ENCODE measurements at regions not wholly inside any gene's neighbourhood (a gene's known extent, or its start where the extent isn't known, plus 50 kb on each side); places are given as distances from the start of the nearest gene placed in this dataset.

DNA sequence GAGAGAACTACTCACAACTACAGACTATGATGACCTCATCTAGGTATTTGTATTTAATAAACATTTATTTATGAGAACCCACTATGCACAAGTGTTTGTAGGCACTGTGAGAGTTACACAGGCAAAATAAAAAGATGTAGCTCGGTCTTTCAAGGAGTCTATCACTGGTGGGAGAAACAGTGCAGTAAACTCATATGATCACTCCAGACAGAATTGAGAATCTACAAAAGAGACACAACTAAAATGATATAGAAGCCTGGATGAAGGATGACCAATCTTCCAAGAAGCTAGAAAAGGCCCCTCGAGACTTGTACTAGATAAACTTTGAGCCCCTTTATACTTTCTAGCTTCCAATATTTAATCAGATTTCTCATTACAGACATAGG, 70.2 kb upstream of the ZBTB20 start:
- intact Hi-C loops (cut with DNase I; ENCODE audit: low total_unique reads): loop anchor here (5.0 kb wide), 1 partner anchor 475 kb away; no protein-coding TSS in a partner anchor
- Histone ChIP-seq H3K4me1 (peaks cover 3 to 25% (median 17%) of the 10 kb centered on the region in 6 donors), H3K4me3 (no peak overlapping the region), H3K27ac (no peak overlapping the region), H3K27me3 (replicated peaks in 1 of 7) (no peaks in the 10 kb centered on the region), H3K9me3 (no peaks in the 10 kb centered on the region), H3K36me3 (no peaks in the 10 kb centered on the region)
- no peak for DNase-seq
- 13 to 24% (median 20%) methylated on average over 2 of the region's 2 CpGs for WGBS, 5 donors
- TF ChIP-seq POLR2A (IDR thresholded peaks at IDR 0.05): no peak
- TF ChIP-seq POLR2AphosphoS5 (IDR thresholded peaks at IDR 0.05): no peak
- TF ChIP-seq, protein P1, sequence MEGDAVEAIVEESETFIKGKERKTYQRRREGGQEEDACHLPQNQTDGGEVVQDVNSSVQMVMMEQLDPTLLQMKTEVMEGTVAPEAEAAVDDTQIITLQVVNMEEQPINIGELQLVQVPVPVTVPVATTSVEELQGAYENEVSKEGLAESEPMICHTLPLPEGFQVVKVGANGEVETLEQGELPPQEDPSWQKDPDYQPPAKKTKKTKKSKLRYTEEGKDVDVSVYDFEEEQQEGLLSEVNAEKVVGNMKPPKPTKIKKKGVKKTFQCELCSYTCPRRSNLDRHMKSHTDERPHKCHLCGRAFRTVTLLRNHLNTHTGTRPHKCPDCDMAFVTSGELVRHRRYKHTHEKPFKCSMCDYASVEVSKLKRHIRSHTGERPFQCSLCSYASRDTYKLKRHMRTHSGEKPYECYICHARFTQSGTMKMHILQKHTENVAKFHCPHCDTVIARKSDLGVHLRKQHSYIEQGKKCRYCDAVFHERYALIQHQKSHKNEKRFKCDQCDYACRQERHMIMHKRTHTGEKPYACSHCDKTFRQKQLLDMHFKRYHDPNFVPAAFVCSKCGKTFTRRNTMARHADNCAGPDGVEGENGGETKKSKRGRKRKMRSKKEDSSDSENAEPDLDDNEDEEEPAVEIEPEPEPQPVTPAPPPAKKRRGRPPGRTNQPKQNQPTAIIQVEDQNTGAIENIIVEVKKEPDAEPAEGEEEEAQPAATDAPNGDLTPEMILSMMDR (IDR thresholded peaks at IDR 0.05 in 8 of 11, conservative IDR thresholded peaks at IDR 0.05 in 3 of 11): no peak

DNA sequence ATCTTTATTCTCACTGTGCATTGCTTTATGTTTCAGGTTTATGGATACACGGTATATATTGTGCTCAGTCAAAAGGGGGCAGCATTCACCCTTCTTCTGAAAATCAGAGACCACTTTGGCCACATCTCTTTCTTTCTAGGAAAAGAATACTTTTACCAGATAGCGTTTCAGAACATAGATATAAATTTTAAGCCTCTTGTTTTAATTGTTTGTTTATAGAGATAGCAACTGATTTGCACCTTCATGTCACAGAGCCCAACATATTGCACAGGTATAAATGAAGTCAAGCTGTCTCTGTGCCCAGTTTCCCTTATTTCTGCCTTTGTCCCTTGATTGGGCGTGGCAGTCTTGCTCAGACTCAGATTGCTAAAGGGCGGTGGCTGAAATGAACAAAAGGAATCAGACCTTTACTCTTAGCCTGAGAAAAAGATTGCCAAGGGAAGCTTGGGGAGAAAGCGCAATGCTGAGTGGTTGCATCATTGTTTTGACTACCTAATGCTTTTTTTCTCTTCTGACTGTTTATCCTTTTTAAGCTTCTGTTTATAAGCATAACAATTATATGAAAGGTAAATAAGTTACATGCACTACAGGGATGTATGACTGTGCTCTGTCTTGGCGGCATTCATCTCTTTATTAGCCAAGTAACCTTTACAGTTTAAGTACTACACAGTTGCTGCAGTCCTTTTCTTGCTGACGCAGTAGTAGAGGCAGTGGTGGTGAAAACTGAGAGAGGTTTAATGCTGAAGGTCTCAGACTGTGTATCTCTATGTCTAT, 70.8 kb upstream of the ZBTB20 start:
- Histone ChIP-seq H3K4me3 (no peak overlapping the region), H3K9me3 (no peaks in the 10 kb centered on the region), H3K27ac (no peak overlapping the region), H3K4me1 (peaks cover 3 to 25% (median 17%) of the 10 kb centered on the region in 6 donors), H3K27me3 (replicated peaks in 1 of 7) (no peaks in the 10 kb centered on the region), H3K36me3 (no peaks in the 10 kb centered on the region)
- intact Hi-C loops (cut with DNase I; ENCODE audit: low total_unique reads): loop anchor here (5.0 kb wide), 1 partner anchor 474 kb away; no protein-coding TSS in a partner anchor
- no peak for DNase-seq
- TF ChIP-seq, protein P1 (IDR thresholded peaks at IDR 0.05 in 8 of 11, conservative IDR thresholded peaks at IDR 0.05 in 3 of 11): peak in 9 of 11 experiments; percentile 17 to 75 (median 57)
- no peak for TF ChIP-seq POLR2AphosphoS5 (IDR thresholded peaks at IDR 0.05)
- TF ChIP-seq POLR2A (IDR thresholded peaks at IDR 0.05): no peak
- WGBS, 5 donors: 39 to 49% (median 42%) methylated on average over 7 of the region's 7 CpGs

DNA sequence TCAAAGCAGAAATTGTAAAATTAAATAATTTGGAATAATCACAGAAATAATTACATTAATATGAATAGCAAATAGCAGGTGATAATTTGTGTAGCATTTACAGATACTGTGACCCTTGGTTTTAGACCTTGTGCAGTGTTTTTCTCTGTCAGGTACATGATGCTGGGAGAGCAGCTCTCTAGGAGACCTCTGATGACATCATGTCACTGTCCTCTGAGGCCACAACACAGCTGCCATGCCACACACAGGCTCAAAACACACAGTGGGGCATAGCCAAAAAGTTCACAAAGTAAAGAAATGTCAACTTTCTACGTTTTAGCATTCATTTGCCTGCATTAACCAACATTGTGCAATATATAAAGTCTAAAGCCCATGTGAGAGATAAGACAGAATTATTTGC, 71.8 kb upstream of the ZBTB20 start:
- no peaks in the 10 kb centered on the region for H3K9me3 ChIP-seq
- H3K4me1 ChIP-seq: peaks cover 3 to 25% (median 17%) of the 10 kb centered on the region in 6 donors
- DNase-seq: no peak
- TF ChIP-seq, protein P1 (IDR thresholded peaks at IDR 0.05 in 8 of 11, conservative IDR thresholded peaks at IDR 0.05 in 3 of 11): no peak
- no peak for TF ChIP-seq POLR2AphosphoS5 (IDR thresholded peaks at IDR 0.05)
- TF ChIP-seq POLR2A (IDR thresholded peaks at IDR 0.05): no peak
- WGBS, 5 donors: 44 to 67% (median 57%) methylated on average over 1 of the region's 1 CpG
- H3K36me3 ChIP-seq: no peaks in the 10 kb centered on the region
- no peaks in the 10 kb centered on the region for H3K27me3 ChIP-seq (replicated peaks in 1 of 7)
- no peak overlapping the region for H3K27ac ChIP-seq
- intact Hi-C loops (cut with DNase I; ENCODE audit: low total_unique reads): loop anchor here (5.0 kb wide), 1 partner anchor 473 kb away; no protein-coding TSS in a partner anchor
- no peak overlapping the region for H3K4me3 ChIP-seq

DNA sequence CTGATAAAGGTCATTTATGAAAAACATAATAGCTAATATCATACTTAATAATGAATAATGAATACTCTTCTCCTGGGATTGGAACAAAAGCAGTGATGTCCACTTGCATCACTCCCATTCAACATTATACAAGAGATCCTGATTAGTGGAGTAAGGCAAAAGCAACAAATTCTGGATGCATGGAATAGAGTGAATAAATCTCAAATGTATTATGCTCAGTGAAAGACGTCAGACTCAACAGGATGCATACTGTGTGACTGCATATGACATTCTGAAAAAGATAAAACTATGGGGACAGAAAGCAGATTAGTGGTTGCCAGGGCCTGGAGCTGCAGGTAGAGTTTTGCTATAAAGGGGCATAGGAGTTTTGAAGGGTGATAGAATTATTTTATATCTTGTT, 77.6 kb upstream of the ZBTB20 start:
- no peak overlapping the region for H3K27ac ChIP-seq
- H3K4me3 ChIP-seq: no peak overlapping the region
- no peaks in the 10 kb centered on the region for H3K27me3 ChIP-seq (replicated peaks in 1 of 7)
- no peak for DNase-seq
- 81 to 96% (median 93%) methylated on average over 1 of the region's 1 CpG for WGBS, 5 donors
- intact Hi-C loops (cut with DNase I; ENCODE audit: low total_unique reads): no loop called here
- TF ChIP-seq POLR2AphosphoS5 (IDR thresholded peaks at IDR 0.05) (no peak), POLR2A (IDR thresholded peaks at IDR 0.05) (no peak)
- TF ChIP-seq, protein P1 (IDR thresholded peaks at IDR 0.05 in 8 of 11, conservative IDR thresholded peaks at IDR 0.05 in 3 of 11): no peak
- H3K36me3 ChIP-seq: no peaks in the 10 kb centered on the region
- H3K4me1 ChIP-seq: no peaks in the 10 kb centered on the region
- no peaks in the 10 kb centered on the region for H3K9me3 ChIP-seq

All from spleen (tissue), 11 donors.